OCI-M2 (cell line): ENCODE measurements at regions not wholly inside any gene's neighbourhood (a gene's known extent, or its start where the extent isn't known, plus 50 kb on each side); places are given as distances from the start of the nearest gene placed in this dataset.

ENCODE experiments used
- DNase-seq: peaks from one replicate; lab custom pipeline; 2025; ENCODE audit not compliant: unreplicated experiment; lab: John Stamatoyannopoulos, UW

- no peak for DNase-seq
Measured at GRCh38 chr12:124418156-124418555, 123.3 kb downstream of the RFLNA start.

- DNase-seq = no peak
Measured at GRCh38 chr12:124416516-124417395, 121.9 kb downstream of the RFLNA start.

GRCh38 chr12:124415064-124415463 is 120.2 kb downstream of the RFLNA start:
- DNase-seq = no peak

- DNase-seq = no peak
Measured at GRCh38 chr12:124413915-124414314, 119.0 kb downstream of the RFLNA start.

GRCh38 chr12:124413401-124413800 is 118.5 kb downstream of the RFLNA start:
- DNase-seq = no peak

- no peak for DNase-seq
Measured at GRCh38 chr12:124412646-124413015, 117.7 kb downstream of the RFLNA start.

GRCh38 chr12:124411953-124412645 is 117.2 kb downstream of the RFLNA start:
- DNase-seq = no peak

GRCh38 chr12:124411281-124411878 is 116.5 kb downstream of the RFLNA start:
- DNase-seq = no peak

- DNase-seq = no peak
Measured at GRCh38 chr12:124410354-124411175, 115.7 kb downstream of the RFLNA start.

GRCh38 chr12:124408822-124409517 is 114.1 kb downstream of the RFLNA start:
- no peak for DNase-seq

- no peak for DNase-seq
Measured at GRCh38 chr12:124407074-124407473, 112.2 kb downstream of the RFLNA start.

- DNase-seq = no peak
Measured at GRCh38 chr12:124406043-124406442, 111.2 kb downstream of the RFLNA start.

GRCh38 chr12:124405592-124405991 is 110.7 kb downstream of the RFLNA start:
- DNase-seq = no peak

- no peak for DNase-seq
Measured at GRCh38 chr12:124405151-124405550, 110.3 kb downstream of the RFLNA start.

- DNase-seq = no peak
Measured at GRCh38 chr12:124404162-124404784, 109.4 kb downstream of the RFLNA start.

GRCh38 chr12:124403273-124403672 is 108.4 kb downstream of the RFLNA start:
- DNase-seq = no peak

- DNase-seq = no peak
Measured at GRCh38 chr12:124402248-124403066, 107.6 kb downstream of the RFLNA start.

- DNase-seq = no peak
Measured at GRCh38 chr12:124401704-124402221, 106.9 kb downstream of the RFLNA start.

GRCh38 chr12:124400124-124400523 is 105.2 kb downstream of the RFLNA start:
- DNase-seq = no peak
